ENCODE measurements at regions not wholly inside any gene's neighbourhood (a gene's known extent, or its start where the extent isn't known, plus 50 kb on each side); places are given as distances from the start of the nearest gene placed in this dataset.

DNA sequence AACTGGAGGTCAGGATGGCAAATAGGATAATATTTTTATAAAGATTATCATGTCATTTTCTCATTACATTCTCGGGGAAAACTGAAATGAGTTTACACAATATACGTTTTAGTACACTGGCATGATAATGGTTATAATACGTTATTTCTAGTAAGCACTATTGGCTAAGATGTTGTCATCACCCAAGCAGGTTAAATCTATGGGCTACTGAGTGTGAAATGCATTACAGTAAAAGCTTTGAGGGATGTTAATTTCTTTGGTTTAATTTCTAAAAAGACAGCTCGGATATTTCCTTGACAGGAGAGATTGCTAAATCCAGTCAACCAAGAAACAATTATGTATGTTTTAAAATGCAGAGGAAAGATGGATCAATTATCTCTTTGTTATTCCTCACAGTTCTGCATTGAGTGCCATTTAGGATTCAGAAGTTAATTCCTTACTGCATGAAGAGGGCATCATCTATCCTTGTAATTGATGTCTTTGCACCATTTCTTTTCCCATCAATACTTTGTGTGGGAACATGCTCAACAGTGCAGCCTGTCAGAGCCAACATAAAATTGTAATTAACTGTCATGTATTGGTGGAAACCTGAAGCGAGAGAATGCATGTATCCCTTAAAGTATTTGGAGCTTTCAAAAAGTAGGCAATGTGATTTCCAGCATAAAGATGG, 222.4 kb upstream of the ZP4 start:
- Histone ChIP-seq H3K27me3 (ENCODE audit: control insufficient read depth in 4 of 4, insufficient read depth in 4 of 4, low read length in 3 of 4) (no peaks in the 10 kb centered on the region), H3K36me3 (ENCODE audit: control insufficient read depth in 4 of 4, insufficient read depth in 3 of 4, low read depth in 1 of 4, low read length in 3 of 4) (no peaks in the 10 kb centered on the region), H3K27ac (ENCODE audit: low read depth in 1 of 2, low read length in 2 of 2) (no peak overlapping the region), H3K9ac (ENCODE audit: low read depth in 1 of 2, low read length in 2 of 2) (no peak overlapping the region), H3K4me1 (ENCODE audit: control insufficient read depth in 4 of 4, insufficient read depth in 4 of 4, low read length in 3 of 4) (no peaks in the 10 kb centered on the region), H3K9me3 (ENCODE audit: control insufficient read depth in 4 of 4, low read length in 3 of 4) (peaks cover 0 to 6% (median 0%) of the 10 kb centered on the region in 4 donors), H3K4me3 (ENCODE audit: low read depth in 1 of 3, low read length in 3 of 3) (no peak overlapping the region)
- 71% methylated on average over 5 of the region's 5 CpGs for WGBS
- DNase-seq (ENCODE audit: low spot score) = no peak
- TF ChIP-seq MAX (IDR thresholded peaks at IDR 0.05) = no peak
- no peak for TF ChIP-seq FOXA1 (IDR thresholded peaks at IDR 0.05)
- no peak for TF ChIP-seq FOXA2 (IDR thresholded peaks at IDR 0.05)
- no peak for TF ChIP-seq CTCF (IDR thresholded peaks at IDR 0.05; ENCODE audit: low read depth, low read length, missing input control)
- no peak for TF ChIP-seq SP1 (IDR thresholded peaks at IDR 0.05)
- no peak for TF ChIP-seq JUND (IDR thresholded peaks at IDR 0.05)
- TF ChIP-seq REST (IDR thresholded peaks at IDR 0.05) = no peak
- no peak for TF ChIP-seq TAF1 (conservative IDR thresholded peaks at IDR 0.05)
- no peak for TF ChIP-seq HNF4A (conservative IDR thresholded peaks at IDR 0.05)
- TF ChIP-seq, protein P1, sequence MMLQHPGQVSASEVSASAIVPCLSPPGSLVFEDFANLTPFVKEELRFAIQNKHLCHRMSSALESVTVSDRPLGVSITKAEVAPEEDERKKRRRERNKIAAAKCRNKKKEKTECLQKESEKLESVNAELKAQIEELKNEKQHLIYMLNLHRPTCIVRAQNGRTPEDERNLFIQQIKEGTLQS (IDR thresholded peaks at IDR 0.05) = no peak
- TF ChIP-seq RAD21 (IDR thresholded peaks at IDR 0.05) = no peak
- TF ChIP-seq NR2F2 (IDR thresholded peaks at IDR 0.05) = no peak
- TF ChIP-seq RXRA (IDR thresholded peaks at IDR 0.05) = no peak
- no peak for TF ChIP-seq YY1 (IDR thresholded peaks at IDR 0.05)
- no peak for TF ChIP-seq HNF4G (IDR thresholded peaks at IDR 0.05)
- no peak for TF ChIP-seq EGR1 (IDR thresholded peaks at IDR 0.05; ENCODE audit: low read depth in 2 of 2)
- TF ChIP-seq, protein P2, sequence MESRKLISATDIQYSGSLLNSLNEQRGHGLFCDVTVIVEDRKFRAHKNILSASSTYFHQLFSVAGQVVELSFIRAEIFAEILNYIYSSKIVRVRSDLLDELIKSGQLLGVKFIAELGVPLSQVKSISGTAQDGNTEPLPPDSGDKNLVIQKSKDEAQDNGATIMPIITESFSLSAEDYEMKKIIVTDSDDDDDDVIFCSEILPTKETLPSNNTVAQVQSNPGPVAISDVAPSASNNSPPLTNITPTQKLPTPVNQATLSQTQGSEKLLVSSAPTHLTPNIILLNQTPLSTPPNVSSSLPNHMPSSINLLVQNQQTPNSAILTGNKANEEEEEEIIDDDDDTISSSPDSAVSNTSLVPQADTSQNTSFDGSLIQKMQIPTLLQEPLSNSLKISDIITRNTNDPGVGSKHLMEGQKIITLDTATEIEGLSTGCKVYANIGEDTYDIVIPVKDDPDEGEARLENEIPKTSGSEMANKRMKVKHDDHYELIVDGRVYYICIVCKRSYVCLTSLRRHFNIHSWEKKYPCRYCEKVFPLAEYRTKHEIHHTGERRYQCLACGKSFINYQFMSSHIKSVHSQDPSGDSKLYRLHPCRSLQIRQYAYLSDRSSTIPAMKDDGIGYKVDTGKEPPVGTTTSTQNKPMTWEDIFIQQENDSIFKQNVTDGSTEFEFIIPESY (IDR thresholded peaks at IDR 0.05) = no peak
- no peak for TF ChIP-seq GABPA (IDR thresholded peaks at IDR 0.05 in 1 of 2, conservative IDR thresholded peaks at IDR 0.05 in 1 of 2)
